H9 (cell line): ENCODE measurements at regions not wholly inside any gene's neighbourhood (a gene's known extent, or its start where the extent isn't known, plus 50 kb on each side); places are given as distances from the start of the nearest gene placed in this dataset.

Experiments used
- DNase-seq: peaks from one replicate; pipeline ENCODE4 v3.0.0-alpha.2; 2017
- H2AFZ ChIP-seq: one replicate; pipeline ENCODE4 v1.6.1; 2013; ENCODE audit warnings: mild to moderate bottlenecking, low read length, control low read depth, moderate library complexity
- H2AK5ac ChIP-seq: 2 replicates; pipeline ENCODE4 v1.6.1; 2013; ENCODE audit warnings: low read length, control low read depth, mixed read lengths; ENCODE audit not compliant: insufficient read length
- H2BK120ac ChIP-seq: one replicate; pipeline ENCODE4 v1.6.1; 2013; ENCODE audit warnings: low read depth, mild to moderate bottlenecking, low read length, control low read depth, inconsistent platforms; ENCODE audit not compliant: poor library complexity, severe bottlenecking
- H2BK12ac ChIP-seq: 2 replicates; pipeline ENCODE4 v1.6.1; 2013; ENCODE audit warnings: low read length, control low read depth, mixed read lengths, low read depth; ENCODE audit not compliant: insufficient read length
- H2BK15ac ChIP-seq: 2 replicates; pipeline ENCODE4 v1.6.1; 2013; ENCODE audit warnings: low read depth, low read length, control low read depth
- H2BK20ac ChIP-seq: one replicate; pipeline ENCODE4 v1.6.1; 2013; ENCODE audit warnings: low read depth, mild to moderate bottlenecking, low read length, control low read depth, inconsistent platforms; ENCODE audit not compliant: poor library complexity, severe bottlenecking
- H2BK5ac ChIP-seq: 2 replicates; pipeline ENCODE4 v1.6.1; 2013; ENCODE audit warnings: low read length, control low read depth, mixed read lengths; ENCODE audit not compliant: insufficient read length
- H3K14ac ChIP-seq: 2 replicates; pipeline ENCODE4 v1.6.1; 2013; ENCODE audit warnings: low read length, control low read depth; ENCODE audit not compliant: insufficient read depth
- H3K18ac ChIP-seq: 2 replicates; pipeline ENCODE4 v1.6.1; 2013; ENCODE audit warnings: low read depth, mild to moderate bottlenecking, mixed read lengths, low read length, control low read depth; ENCODE audit not compliant: insufficient read length
- H3K23ac ChIP-seq: 2 replicates; pipeline ENCODE4 v1.6.1; 2013; ENCODE audit warnings: low read length, control low read depth, mixed read lengths, low read depth; ENCODE audit not compliant: insufficient read length
- H3K23me2 ChIP-seq: 2 replicates; pipeline ENCODE4 v1.6.1; 2013; ENCODE audit warnings: low read depth, mild to moderate bottlenecking, mixed read lengths, low read length, control low read depth; ENCODE audit not compliant: insufficient read length, poor library complexity, severe bottlenecking
- H3K27ac ChIP-seq: 2 replicates; pipeline ENCODE4 v1.5.1; 2013; ENCODE audit warnings: low read length, control low read depth, mixed read lengths, low read depth; ENCODE audit not compliant: insufficient read length
- H3K27me3 ChIP-seq: 2 replicates; pipeline ENCODE4 v1.6.1; 2013; ENCODE audit warnings: low read length, control low read depth, inconsistent platforms; ENCODE audit not compliant: insufficient read depth
- H3K4ac ChIP-seq: 2 replicates; pipeline ENCODE4 v1.6.1; 2013; ENCODE audit warnings: low read depth, mild to moderate bottlenecking, control low read depth, inconsistent platforms, low read length, moderate library complexity
- H3K4me1 ChIP-seq: 2 replicates; pipeline ENCODE4 v1.6.1; 2013; ENCODE audit warnings: low read length, control low read depth, inconsistent platforms; ENCODE audit not compliant: insufficient read depth
- H3K4me2 ChIP-seq: 2 replicates; pipeline ENCODE4 v1.6.1; 2013; ENCODE audit warnings: low read length, control low read depth, mixed read lengths; ENCODE audit not compliant: insufficient read length, insufficient read depth
- H3K56ac ChIP-seq: 2 replicates; pipeline ENCODE4 v1.6.1; 2013; ENCODE audit warnings: low read depth, mild to moderate bottlenecking, mixed read lengths, low read length, control low read depth; ENCODE audit not compliant: insufficient read length
- H3K79me1 ChIP-seq: 2 replicates; pipeline ENCODE4 v1.6.1; 2013; ENCODE audit warnings: low read depth, mild to moderate bottlenecking, moderate library complexity, low read length, control low read depth, inconsistent platforms; ENCODE audit not compliant: insufficient read depth, poor library complexity, severe bottlenecking
- H3K79me2 ChIP-seq: 2 replicates; pipeline ENCODE4 v1.6.1; 2013; ENCODE audit warnings: low read length, control low read depth, inconsistent platforms; ENCODE audit not compliant: insufficient read depth
- H3K9ac ChIP-seq: 2 replicates; pipeline ENCODE4 v1.6.1; 2013; ENCODE audit warnings: low read length, control low read depth, mixed read lengths; ENCODE audit not compliant: insufficient read length; ENCODE audit errors: extremely low read depth
- H3K9me3 ChIP-seq: one replicate; pipeline ENCODE4 v1.6.1; 2013; ENCODE audit warnings: low read depth, low read length, inconsistent platforms; ENCODE audit not compliant: control insufficient read depth
- H3T11ph ChIP-seq: one replicate; pipeline ENCODE4 v1.6.1; 2013; ENCODE audit warnings: mild to moderate bottlenecking, low read length, control low read depth, inconsistent platforms
- H4K20me1 ChIP-seq: one replicate; pipeline ENCODE4 v1.6.1; 2013; ENCODE audit not compliant: control insufficient read depth, insufficient read length, insufficient read depth
- H4K5ac ChIP-seq: 2 replicates; pipeline ENCODE4 v1.6.1; 2013; ENCODE audit warnings: low read depth, mild to moderate bottlenecking, mixed read lengths, low read length, control low read depth; ENCODE audit not compliant: insufficient read length
- H4K8ac ChIP-seq: replicated peaks from 2 replicates; pipeline ENCODE4 v1.6.1; 2013; ENCODE audit warnings: low read length, control low read depth, mixed read lengths, low read depth; ENCODE audit not compliant: insufficient read length
- H4K91ac ChIP-seq: 2 replicates; pipeline ENCODE4 v1.6.1; 2013; ENCODE audit warnings: low read depth, mild to moderate bottlenecking, moderate library complexity, mixed read lengths, low read length, control low read depth; ENCODE audit not compliant: insufficient read length
- H3K27ac Mint-ChIP-seq, 3 experiments: 2 replicates in 2 of 3; 3 replicates in 1 of 3; pipeline ENCODE4 v1.8.0; 2020 to 2021; ENCODE audit warnings: mixed read lengths in 3 of 3, mild to moderate bottlenecking in 1 of 3, moderate library complexity in 1 of 3
- H3K27me3 Mint-ChIP-seq: 2 replicates; pipeline ENCODE4 v1.8.0; 2021; ENCODE audit warnings: low read depth, mild to moderate bottlenecking, moderate library complexity, mixed read lengths
- H3K36me3 Mint-ChIP-seq, 3 experiments: 2 replicates in 2 of 3; 3 replicates in 1 of 3; pipeline ENCODE4 v1.8.0; 2020 to 2021; ENCODE audit warnings: low read depth in 3 of 3, mixed read lengths in 3 of 3; ENCODE audit not compliant: insufficient read depth in 1 of 3
- H3K4me1 Mint-ChIP-seq, 2 experiments: 2 replicates each; pipeline ENCODE4 v1.8.0; 2020; ENCODE audit warnings: mixed read lengths in 2 of 2
- H3K4me3 Mint-ChIP-seq, 2 experiments: 2 replicates in 1 of 2; 3 replicates in 1 of 2; pipeline ENCODE4 v1.8.0; 2020 to 2021; ENCODE audit warnings: mild to moderate bottlenecking in 2 of 2, mixed read lengths in 2 of 2, moderate library complexity in 1 of 2
- H3K9me3 Mint-ChIP-seq, 2 experiments: 2 replicates in 1 of 2; 3 replicates in 1 of 2; pipeline ENCODE4 v1.8.0; 2020; ENCODE audit warnings: mild to moderate bottlenecking in 2 of 2, mixed read lengths in 2 of 2, moderate library complexity in 1 of 2
- WGBS: extraction: QIAGEN DNeasy Blood & Tissue Kit; methylation state at CpG from one replicate; pipeline ENCODE4 v1.1.7; 2013; ENCODE audit warnings: missing lambda C conversion rate, low lambda C conversion rate, mixed read lengths; ENCODE audit not compliant: insufficient read length; ENCODE audit errors: extremely low coverage; 5-methylcytosine and 5-hydroxymethylcytosine counted together
- TF ChIP-seq, protein P1 (sequence below): fragments of 200-600 bp; sonication (generic); conservative IDR thresholded peaks from 3 replicates; pipeline ENCODE4 v1.8.0; 2021; ENCODE audit warnings: antibody characterized with exemption, mild to moderate bottlenecking

DNA sequence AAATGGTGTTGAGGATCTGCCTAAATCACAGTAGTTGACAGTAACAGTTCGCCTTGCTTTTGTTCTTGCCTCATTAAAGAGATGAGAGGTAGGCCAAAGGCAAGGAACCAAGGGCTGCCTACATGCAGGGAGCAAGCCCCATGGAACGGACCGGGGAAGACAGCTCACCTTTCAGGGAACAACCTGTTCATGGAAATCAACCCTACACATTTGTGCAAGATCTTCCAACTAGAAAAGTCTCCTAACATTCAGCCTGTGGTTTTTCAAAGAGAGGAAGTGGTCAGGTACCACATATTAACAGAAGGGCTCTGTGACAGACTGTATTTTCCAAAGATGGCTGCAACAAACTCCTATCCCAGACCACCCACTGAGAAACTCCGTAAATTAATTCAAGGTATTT, 1031.8 kb upstream of the NR2F2 start:
- Histone ChIP-seq H4K91ac (no peak overlapping the region), H3K4ac (no peak overlapping the region), H4K20me1 (no peaks in the 10 kb centered on the region), H2BK12ac (no peak overlapping the region), H3K79me1 (no peaks in the 10 kb centered on the region), H3K23ac (no peak overlapping the region), H3K14ac (no peak overlapping the region), H3K9me3 (no peaks in the 10 kb centered on the region), H2BK15ac (no peak overlapping the region), H3K27me3 (no peaks in the 10 kb centered on the region), H2BK20ac (no peak overlapping the region), H2AK5ac (no peak overlapping the region), H3K23me2 (no peaks in the 10 kb centered on the region), H4K5ac (no peak overlapping the region), H3K9ac (no peak overlapping the region), H3K4me1 (no peaks in the 10 kb centered on the region), H3K27ac (no peak overlapping the region), H2AFZ (no peak overlapping the region), H4K8ac (no peak overlapping the region), H3T11ph (no peak overlapping the region), H2BK120ac (no peak overlapping the region), H3K18ac (no peak overlapping the region), H3K4me2 (no peak overlapping the region), H3K79me2 (no peaks in the 10 kb centered on the region), H2BK5ac (no peak overlapping the region), H3K56ac (no peak overlapping the region)
- Mint-ChIP-seq H3K4me3 (no peak overlapping the region), H3K27ac (peak overlapping the region in 1 of 3 experiments; percentile 16; a peak in 1 of 7 replicates), H3K36me3 (no peaks in the 10 kb centered on the region), H3K4me1 (no peaks in the 10 kb centered on the region), H3K9me3 (no peaks in the 10 kb centered on the region), H3K27me3 (no peaks in the 10 kb centered on the region)
- TF ChIP-seq, protein P1, sequence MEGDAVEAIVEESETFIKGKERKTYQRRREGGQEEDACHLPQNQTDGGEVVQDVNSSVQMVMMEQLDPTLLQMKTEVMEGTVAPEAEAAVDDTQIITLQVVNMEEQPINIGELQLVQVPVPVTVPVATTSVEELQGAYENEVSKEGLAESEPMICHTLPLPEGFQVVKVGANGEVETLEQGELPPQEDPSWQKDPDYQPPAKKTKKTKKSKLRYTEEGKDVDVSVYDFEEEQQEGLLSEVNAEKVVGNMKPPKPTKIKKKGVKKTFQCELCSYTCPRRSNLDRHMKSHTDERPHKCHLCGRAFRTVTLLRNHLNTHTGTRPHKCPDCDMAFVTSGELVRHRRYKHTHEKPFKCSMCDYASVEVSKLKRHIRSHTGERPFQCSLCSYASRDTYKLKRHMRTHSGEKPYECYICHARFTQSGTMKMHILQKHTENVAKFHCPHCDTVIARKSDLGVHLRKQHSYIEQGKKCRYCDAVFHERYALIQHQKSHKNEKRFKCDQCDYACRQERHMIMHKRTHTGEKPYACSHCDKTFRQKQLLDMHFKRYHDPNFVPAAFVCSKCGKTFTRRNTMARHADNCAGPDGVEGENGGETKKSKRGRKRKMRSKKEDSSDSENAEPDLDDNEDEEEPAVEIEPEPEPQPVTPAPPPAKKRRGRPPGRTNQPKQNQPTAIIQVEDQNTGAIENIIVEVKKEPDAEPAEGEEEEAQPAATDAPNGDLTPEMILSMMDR, result no peak
- WGBS, result no CpG with 5 or more reads among the region's 4 CpGs
- no peak for DNase-seq
